Neural cell (in vitro differentiated cells): ENCODE measurements at regions not wholly inside any gene's neighbourhood (a gene's known extent, or its start where the extent isn't known, plus 50 kb on each side); places are given as distances from the start of the nearest gene placed in this dataset.

Source experiments
- H2AFZ ChIP-seq: fragments of 200-600, 300-800 bp; sonication (generic), shearing (Covaris generic); 2 replicates; pipeline ENCODE4 v1.6.0; 2014; ENCODE audit warnings: low read depth, mild to moderate bottlenecking, antibody characterized with exemption, low read length, moderate library complexity
- H3F3A ChIP-seq: fragments of 200-600 bp; shearing (Covaris generic); 2 replicates; pipeline ENCODE4 v1.6.1; 2016; ENCODE audit warnings: mild to moderate bottlenecking, moderate library complexity, mixed read lengths, antibody characterized with exemption, low read length; ENCODE audit not compliant: insufficient read depth, poor library complexity, severe bottlenecking
- H3K27ac ChIP-seq: fragments of 200-600, 300-800 bp; sonication (generic), shearing (Covaris generic); 2 replicates; pipeline ENCODE4 v1.5.1; 2014; ENCODE audit warnings: mild to moderate bottlenecking, low read length, moderate library complexity
- H3K27me3 ChIP-seq: fragments of 300-800, 200-600 bp; sonication (generic), shearing (Covaris generic); 2 replicates; pipeline ENCODE4 v1.6.0; 2014; ENCODE audit warnings: mild to moderate bottlenecking, low read depth, low read length, moderate library complexity; ENCODE audit not compliant: insufficient read depth
- H3K36me3 ChIP-seq: fragments of 300-800, 200-600 bp; sonication (generic), shearing (Covaris generic); 2 replicates; pipeline ENCODE4 v1.5.1; 2014; ENCODE audit warnings: mild to moderate bottlenecking, antibody characterized with exemption, low read length, moderate library complexity; ENCODE audit not compliant: insufficient read depth
- H3K4me2 ChIP-seq: fragments of 300-800, 200-600 bp; sonication (generic), shearing (Covaris generic); 2 replicates; pipeline ENCODE4 v1.6.0; 2014; ENCODE audit warnings: mild to moderate bottlenecking, low read length
- H3K4me3 ChIP-seq: fragments of 300-800, 200-600 bp; sonication (generic), shearing (Covaris generic); 2 replicates; pipeline ENCODE4 v1.5.1; 2014; ENCODE audit warnings: mild to moderate bottlenecking, low read length, moderate library complexity
- H3K79me2 ChIP-seq: fragments of 200-600 bp; shearing (Covaris generic); replicated peaks from 2 replicates; pipeline ENCODE4 v1.6.0; 2014; ENCODE audit warnings: mild to moderate bottlenecking, low read length, moderate library complexity; ENCODE audit not compliant: insufficient read depth
- H3K9ac ChIP-seq: fragments of 300-800, 200-600 bp; sonication (generic), shearing (Covaris generic); 2 replicates; pipeline ENCODE4 v1.6.1; 2016; ENCODE audit warnings: mild to moderate bottlenecking, low read length, mixed read lengths
- H3K9me2 ChIP-seq: fragments of 200-600 bp; shearing (Covaris generic); 2 replicates; pipeline ENCODE4 v1.6.1; 2016; ENCODE audit warnings: mild to moderate bottlenecking, low read length, mixed read lengths; ENCODE audit not compliant: insufficient read depth
- H3K9me3 ChIP-seq: fragments of 200-600, 300-800 bp; sonication (generic), shearing (Covaris generic); 2 replicates; pipeline ENCODE4 v1.6.1; 2016; ENCODE audit warnings: mild to moderate bottlenecking, mixed run types, low read length, moderate library complexity, mixed read lengths
- H4K20me1 ChIP-seq: fragments of 200-600 bp; shearing (Covaris generic); 2 replicates; pipeline ENCODE4 v1.6.1; 2016; ENCODE audit warnings: mild to moderate bottlenecking, mixed run types; ENCODE audit not compliant: insufficient read depth
- CTCF ChIP-seq: fragments of 450-650 bp; IDR thresholded peaks from 2 replicates; pipeline ENCODE4 v1.5.1; 2014; ENCODE audit warnings: antibody characterized with exemption, mild to moderate bottlenecking, moderate library complexity; ENCODE audit not compliant: poor library complexity, severe bottlenecking
- EP300 ChIP-seq: fragments of 450-650 bp; conservative IDR thresholded peaks from 2 replicates; pipeline ENCODE4 v1.6.1; 2014; ENCODE audit warnings: antibody characterized with exemption, mild to moderate bottlenecking, moderate library complexity; ENCODE audit not compliant: poor library complexity, severe bottlenecking
- EZH2 ChIP-seq: fragments of 200-600, 300-800 bp; shearing (Covaris generic), sonication (generic); IDR thresholded peaks from 2 replicates; pipeline ENCODE4 v1.6.1; 2014; ENCODE audit warnings: antibody characterized with exemption, low read length, borderline replicate concordance, mild to moderate bottlenecking; ENCODE audit not compliant: insufficient read depth, poor library complexity, severe bottlenecking
- MXI1 ChIP-seq: fragments of 450-650 bp; conservative IDR thresholded peaks from 2 replicates; pipeline ENCODE4 v1.6.1; 2014; ENCODE audit warnings: antibody characterized with exemption, mild to moderate bottlenecking; ENCODE audit not compliant: poor library complexity, severe bottlenecking
- POLR2AphosphoS5 ChIP-seq: IDR thresholded peaks from 2 replicates; pipeline ENCODE4 v1.6.1; 2012
- RAD21 ChIP-seq: fragments of 450-650 bp; conservative IDR thresholded peaks from 2 replicates; pipeline ENCODE4 v1.6.1; 2014; ENCODE audit warnings: antibody characterized with exemption, mild to moderate bottlenecking, moderate library complexity
- REST ChIP-seq: IDR thresholded peaks from 2 replicates; pipeline ENCODE4 v1.6.1; 2012; ENCODE audit warnings: borderline replicate concordance
- SMC3 ChIP-seq: fragments of 450-650 bp; conservative IDR thresholded peaks from 2 replicates; pipeline ENCODE4 v1.6.1; 2014; ENCODE audit warnings: antibody characterized with exemption, mild to moderate bottlenecking, moderate library complexity; ENCODE audit not compliant: poor library complexity
- TAF1 ChIP-seq: IDR thresholded peaks from 2 replicates; pipeline ENCODE4 v1.6.1; 2012; ENCODE audit warnings: low read depth

- Histone ChIP-seq H3K79me2 (no peaks in the 10 kb centered on the region), H3K4me3 (no peak overlapping the region), H3K9ac (no peak overlapping the region), H4K20me1 (no peaks in the 10 kb centered on the region), H3K4me2 (no peak overlapping the region), H2AFZ (no peak overlapping the region), H3K9me3 (no peaks in the 10 kb centered on the region), H3K9me2 (no peaks in the 10 kb centered on the region), H3K36me3 (no peaks in the 10 kb centered on the region), H3F3A (no peaks in the 10 kb centered on the region), H3K27me3 (no peaks in the 10 kb centered on the region), H3K27ac (no peak overlapping the region)
- TF ChIP-seq MXI1 = no peak
- no peak for TF ChIP-seq RAD21
- no peak for TF ChIP-seq SMC3
- TF ChIP-seq CTCF = no peak
- no peak for TF ChIP-seq POLR2AphosphoS5
- TF ChIP-seq EP300 = no peak
- TF ChIP-seq EZH2 = no peak
- no peak for TF ChIP-seq REST
- no peak for TF ChIP-seq TAF1
Observed at GRCh38 chr7:33722383-33723101, 182.8 kb upstream of the BMPER start.

- no peaks in the 10 kb centered on the region for H4K20me1 ChIP-seq
- H3K36me3 ChIP-seq = no peaks in the 10 kb centered on the region
- H3K4me3 ChIP-seq = no peak overlapping the region
- no peak overlapping the region for H2AFZ ChIP-seq
- TF ChIP-seq POLR2AphosphoS5 (no peak), SMC3 (no peak), EP300 (no peak), RAD21 (no peak), TAF1 (no peak), CTCF (no peak), REST (no peak), EZH2 (no peak), MXI1 (no peak)
- H3K9me2 ChIP-seq = no peaks in the 10 kb centered on the region
- H3K9ac ChIP-seq = no peak overlapping the region
- H3F3A ChIP-seq = no peaks in the 10 kb centered on the region
- H3K4me2 ChIP-seq = no peak overlapping the region
- H3K9me3 ChIP-seq = no peaks in the 10 kb centered on the region
- no peaks in the 10 kb centered on the region for H3K79me2 ChIP-seq
- no peaks in the 10 kb centered on the region for H3K27me3 ChIP-seq
- H3K27ac ChIP-seq = no peak overlapping the region
Observed at GRCh38 chr7:33724201-33724600, 181.1 kb upstream of the BMPER start.
